Activated CD8-positive, alpha-beta T cell treated with anti-CD3 and anti-CD28 coated beads for 36 hours (primary cell): ENCODE measurements at regions not wholly inside any gene's neighbourhood (a gene's known extent, or its start where the extent isn't known, plus 50 kb on each side); places are given as distances from the start of the nearest gene placed in this dataset.

Source experiments
- ATAC-seq: fragments of 200-7000 bp; cut with Tn5 transposase; one replicate; pipeline ENCODE4 v1.10.0; 2021; ENCODE audit warnings: mild to moderate bottlenecking, moderate library complexity
- CTCF ChIA-PET: fragments of 350-600 bp; sonication (Branson Sonifier 250); formaldehyde crosslinking; loops from one replicate; lab custom pipeline; 2021; ENCODE audit warnings: antibody characterized with exemption; lab: Charles Lee
- POLR2A ChIA-PET: fragments of 350-600 bp; sonication (Branson Sonifier 250); formaldehyde crosslinking; loops from one replicate; lab custom pipeline; 2021; ENCODE audit warnings: antibody characterized with exemption; lab: Charles Lee
- DNase-seq: peaks from one replicate; pipeline ENCODE4 v3.0.0-alpha.2; 2020
- H3K27ac Mint-ChIP-seq: one replicate; pipeline ENCODE4 v1.8.0; 2021; ENCODE audit warnings: mild to moderate bottlenecking, mixed read lengths
- H3K27me3 Mint-ChIP-seq: one replicate; pipeline ENCODE4 v1.8.0; 2021; ENCODE audit warnings: mixed read lengths
- H3K36me3 Mint-ChIP-seq: one replicate; pipeline ENCODE4 v1.8.0; 2021; ENCODE audit warnings: low read depth, mixed read lengths
- H3K4me1 Mint-ChIP-seq: one replicate; pipeline ENCODE4 v1.8.0; 2021; ENCODE audit warnings: low read depth, mixed read lengths
- H3K4me3 Mint-ChIP-seq: one replicate; pipeline ENCODE4 v1.8.0; 2021; ENCODE audit warnings: mild to moderate bottlenecking, moderate library complexity, mixed read lengths
- H3K9me3 Mint-ChIP-seq: one replicate; pipeline ENCODE4 v1.8.0; 2021; ENCODE audit warnings: mixed read lengths
- CTCF ChIP-seq: fragments of 200-600 bp; IDR thresholded peaks from one replicate; pipeline ENCODE4 v1.8.0; 2022; ENCODE audit warnings: antibody characterized with exemption, mild to moderate bottlenecking
- intact Hi-C: fragments of 100-400 bp; cut with micrococcal nuclease; formaldehyde crosslinking; loops from one replicate; pipeline ENCODE4 v1.10.0; 2022

DNA sequence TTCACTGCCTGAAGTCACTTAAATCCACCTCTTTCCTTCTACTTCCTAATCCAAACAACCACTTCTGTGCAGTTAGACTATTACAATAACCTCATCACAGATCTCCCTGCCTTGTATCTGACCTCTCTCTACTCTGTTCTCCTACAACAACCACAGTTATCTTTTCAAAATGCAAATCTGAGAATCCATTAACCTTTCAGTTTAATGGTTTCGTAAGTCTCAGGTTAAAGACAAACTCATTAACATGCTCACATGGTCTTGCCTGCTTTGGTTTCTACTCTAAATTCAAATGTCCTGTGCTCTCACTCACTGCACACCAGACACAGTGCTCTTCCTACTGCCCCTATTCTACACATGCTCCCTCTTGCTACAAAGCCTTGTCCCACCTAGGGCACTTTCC, 406.5 kb upstream of the THBS1 start:
- H3K27ac Mint-ChIP-seq: no peak overlapping the region
- H3K27me3 Mint-ChIP-seq: peaks cover 28% of the 10 kb centered on the region
- no peaks in the 10 kb centered on the region for H3K9me3 Mint-ChIP-seq
- DNase-seq (no peak), ATAC-seq (no peak)
- intact Hi-C loops: no loop called here
- POLR2A ChIA-PET: no interaction called here
- CTCF ChIA-PET: no interaction called here
- TF ChIP-seq CTCF: no peak
- H3K4me1 Mint-ChIP-seq: peaks cover 4% of the 10 kb centered on the region
- H3K4me3 Mint-ChIP-seq: no peak overlapping the region
- no peaks in the 10 kb centered on the region for H3K36me3 Mint-ChIP-seq

GRCh38 chr15:39176030-39176429, 404.8 kb upstream of the THBS1 start:
- H3K36me3 Mint-ChIP-seq: no peaks in the 10 kb centered on the region
- CTCF ChIA-PET: interaction anchor here (1.1 kb wide), 1 partner anchor 99 kb away, joined by 3 read pairs; no protein-coding TSS in a partner anchor
- H3K4me3 Mint-ChIP-seq: no peak overlapping the region

GRCh38 chr15:39177561-39177960, 403.3 kb upstream of the THBS1 start:
- TF ChIP-seq CTCF: no peak
- Mint-ChIP-seq H3K27ac (no peak overlapping the region), H3K4me1 (no peaks in the 10 kb centered on the region), H3K9me3 (no peaks in the 10 kb centered on the region), H3K27me3 (peaks cover 32% of the 10 kb centered on the region), H3K36me3 (no peaks in the 10 kb centered on the region), H3K4me3 (no peak overlapping the region)
- intact Hi-C loops: no loop called here
- ChIA-PET POLR2A (no interaction called here), CTCF (no interaction called here)
- ATAC-seq: no peak
- DNase-seq: no peak

More at GRCh38 chr15:39176030-39176429, 404.8 kb upstream of the THBS1 start:
- Mint-ChIP-seq H3K27ac (no peak overlapping the region), H3K4me1 (peaks cover 4% of the 10 kb centered on the region), H3K9me3 (no peaks in the 10 kb centered on the region), H3K27me3 (peaks cover 32% of the 10 kb centered on the region)
- no peak for TF ChIP-seq CTCF
- POLR2A ChIA-PET: no interaction called here
- intact Hi-C loops: no loop called here
- ATAC-seq (no peak), DNase-seq (no peak)

DNA sequence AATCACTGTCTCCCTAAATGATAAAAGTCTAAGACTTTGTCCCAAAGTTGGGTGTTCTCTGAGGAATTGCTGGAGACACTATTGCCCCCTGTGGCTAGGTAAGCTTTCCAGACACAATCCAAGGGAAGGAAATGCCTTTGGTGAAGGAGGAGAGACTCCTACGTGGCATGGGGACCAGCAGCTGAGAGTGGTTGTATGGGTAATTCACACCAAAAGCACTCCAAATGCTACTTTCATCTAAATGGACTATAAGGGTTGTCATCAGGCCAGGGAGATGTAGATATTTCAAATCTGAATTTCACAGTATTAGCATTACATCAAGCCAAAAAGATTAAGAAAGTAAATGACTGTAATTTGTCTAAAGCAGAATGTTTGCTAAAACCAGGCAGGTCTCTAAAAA, 400.8 kb upstream of the THBS1 start:
- Mint-ChIP-seq H3K27me3 (peaks cover 17% of the 10 kb centered on the region), H3K4me3 (no peak overlapping the region), H3K36me3 (no peaks in the 10 kb centered on the region), H3K9me3 (no peaks in the 10 kb centered on the region), H3K4me1 (no peaks in the 10 kb centered on the region), H3K27ac (no peak overlapping the region)
- DNase-seq: no peak
- TF ChIP-seq CTCF: no peak
- intact Hi-C loops: no loop called here
- ChIA-PET CTCF (interaction anchor here (1.5 kb wide), 1 partner anchor 92 kb away, joined by 3 read pairs; no protein-coding TSS in a partner anchor), POLR2A (no interaction called here)
- no peak for ATAC-seq

GRCh38 chr15:39180483-39180933, 400.4 kb upstream of the THBS1 start:
- Mint-ChIP-seq H3K27ac (no peak overlapping the region), H3K4me1 (no peaks in the 10 kb centered on the region), H3K4me3 (no peak overlapping the region), H3K27me3 (peaks cover 16% of the 10 kb centered on the region), H3K9me3 (no peaks in the 10 kb centered on the region), H3K36me3 (no peaks in the 10 kb centered on the region)
- ATAC-seq (no peak), DNase-seq (no peak)
- intact Hi-C loops: no loop called here
- ChIA-PET POLR2A (no interaction called here), CTCF (interaction anchor here (1.5 kb wide), 1 partner anchor 91 kb away, joined by 3 read pairs; no protein-coding TSS in a partner anchor)
- no peak for TF ChIP-seq CTCF
